Activated CD4-positive, alpha-beta T cell treated with anti-CD3 and anti-CD28 coated beads, Interleukin-2, Interleukin-6, amounts not matched to agents 100 ng/mL and 50 ng/mL, durations not matched to agents 16 hours and 8 hours (primary cell): ENCODE measurements at regions not wholly inside any gene's neighbourhood (a gene's known extent, or its start where the extent isn't known, plus 50 kb on each side); places are given as distances from the start of the nearest gene placed in this dataset.
A peak's percentile ranks its signal among the peaks of the same experiment; 100 is the strongest.

ENCODE experiments used
- DNase-seq: peaks from one replicate; pipeline ENCODE4 v3.0.0-alpha.2; 2020

DNA sequence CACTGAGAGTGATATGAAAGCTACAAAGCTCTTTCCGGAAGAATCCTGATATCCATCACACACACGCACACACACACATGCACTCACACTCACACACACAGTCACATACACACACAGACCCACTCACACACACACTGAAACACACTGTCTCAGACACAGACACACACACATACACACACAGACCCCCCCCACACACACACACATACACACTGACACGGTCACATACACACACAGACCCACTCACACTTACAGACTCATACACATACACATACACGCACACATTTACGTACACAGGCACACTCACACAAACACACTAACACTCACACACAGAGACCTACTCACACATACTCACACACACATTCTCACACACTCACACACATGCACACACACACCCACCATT lies 58.6 kb downstream of the LIG4 start:
- no peak for DNase-seq

DNA sequence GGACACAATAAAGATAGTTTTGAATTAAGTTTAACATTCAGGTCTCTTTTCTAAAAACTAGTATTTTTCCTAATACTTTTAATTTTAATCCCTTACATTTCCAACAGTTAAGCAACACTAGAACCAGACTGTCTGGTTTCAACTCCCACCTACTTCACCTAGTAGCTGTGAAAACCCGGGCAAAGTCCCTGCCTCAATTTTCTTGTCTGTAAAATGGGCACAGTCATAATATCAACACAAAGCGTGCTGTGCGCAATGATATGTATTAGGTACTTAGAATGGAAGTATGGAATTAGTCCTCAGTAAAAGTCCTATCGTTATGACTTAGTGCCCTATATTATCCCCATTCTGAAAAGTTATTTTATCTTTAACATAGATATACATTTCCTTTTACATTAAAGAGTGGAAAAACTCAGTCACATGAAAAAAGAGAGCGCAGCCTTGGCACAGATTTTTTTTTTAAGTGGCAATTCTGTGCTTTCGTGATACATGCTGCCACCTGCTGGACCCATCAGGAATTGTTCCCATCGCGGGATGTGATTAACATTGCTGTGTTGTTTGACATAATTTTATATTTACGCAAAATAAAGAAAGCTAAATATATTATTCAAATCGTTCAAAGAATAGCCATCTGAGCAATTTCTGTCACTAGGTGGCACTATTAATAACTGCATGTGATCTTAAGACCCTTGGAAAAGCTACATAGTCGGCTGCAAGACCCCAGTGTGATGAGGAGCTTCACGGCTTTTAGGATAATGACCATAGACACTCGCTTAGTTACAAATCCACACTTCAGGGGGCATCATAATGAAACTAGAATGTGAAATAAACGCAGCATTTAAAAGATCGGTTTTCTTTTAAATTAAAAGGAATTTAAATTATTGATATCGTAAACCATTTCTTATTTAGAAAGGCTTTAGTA lies 59.9 kb downstream of the LIG4 start:
- peak; percentile 56 for DNase-seq

- DNase-seq: no peak
Observed at GRCh38 chr13:108154421-108154858, 60.9 kb downstream of the LIG4 start.

GRCh38 chr13:108146642-108147041 lies 68.7 kb downstream of the LIG4 start:
- DNase-seq: no peak

GRCh38 chr13:108142702-108143436 lies 72.5 kb downstream of the LIG4 start:
- DNase-seq: no peak

GRCh38 chr13:108137176-108137575 lies 78.2 kb downstream of the LIG4 start:
- DNase-seq: no peak

GRCh38 chr13:108127406-108127805 lies 87.9 kb downstream of the LIG4 start:
- no peak for DNase-seq

DNA sequence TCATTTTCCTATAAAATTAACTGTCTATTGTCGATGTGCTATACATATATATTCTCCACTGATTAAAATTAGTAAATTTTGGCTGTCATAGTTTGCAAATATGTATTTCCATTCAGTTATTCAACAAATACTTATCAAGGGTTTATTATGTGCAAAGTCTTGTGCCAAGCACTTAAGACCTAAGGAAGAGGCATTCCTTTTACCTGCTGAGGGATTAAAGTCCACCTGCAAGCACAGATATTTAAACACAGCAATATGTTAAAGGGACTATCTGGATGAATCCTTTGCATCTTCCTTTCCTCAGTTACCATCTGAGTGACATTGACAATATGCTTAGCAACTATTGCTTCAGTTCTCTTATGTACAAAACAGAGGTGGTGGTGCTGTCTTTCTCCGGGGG lies 89.3 kb downstream of the LIG4 start:
- no peak for DNase-seq

GRCh38 chr13:108121406-108121805 lies 93.9 kb downstream of the LIG4 start:
- DNase-seq: no peak

GRCh38 chr13:108120856-108121255 lies 94.5 kb downstream of the LIG4 start:
- no peak for DNase-seq

GRCh38 chr13:108120302-108120701 lies 95.0 kb downstream of the LIG4 start:
- no peak for DNase-seq

- DNase-seq: no peak
Observed at GRCh38 chr13:108115738-108116137, 99.6 kb downstream of the LIG4 start.

DNA sequence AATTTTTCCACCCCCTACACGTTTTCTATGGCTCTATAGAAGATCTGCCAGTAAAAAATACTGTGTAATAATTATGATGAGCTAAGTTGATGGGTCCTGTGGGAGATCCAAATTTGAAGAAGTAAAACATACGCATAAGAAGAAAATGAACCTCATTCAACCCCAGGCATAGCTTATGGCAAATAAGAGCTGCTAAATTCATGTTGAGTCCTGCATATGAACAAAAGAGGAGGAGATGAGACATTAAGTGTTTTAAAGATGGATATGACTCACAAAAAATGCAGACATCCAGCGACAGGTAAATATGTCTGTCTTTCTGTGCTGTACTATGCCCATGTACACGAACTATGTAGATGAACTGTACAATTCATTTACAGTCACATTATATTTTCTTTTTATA lies 101.9 kb downstream of the LIG4 start:
- DNase-seq: no peak

- DNase-seq: no peak
Observed at GRCh38 chr13:108104736-108105135, 110.6 kb downstream of the LIG4 start.

DNA sequence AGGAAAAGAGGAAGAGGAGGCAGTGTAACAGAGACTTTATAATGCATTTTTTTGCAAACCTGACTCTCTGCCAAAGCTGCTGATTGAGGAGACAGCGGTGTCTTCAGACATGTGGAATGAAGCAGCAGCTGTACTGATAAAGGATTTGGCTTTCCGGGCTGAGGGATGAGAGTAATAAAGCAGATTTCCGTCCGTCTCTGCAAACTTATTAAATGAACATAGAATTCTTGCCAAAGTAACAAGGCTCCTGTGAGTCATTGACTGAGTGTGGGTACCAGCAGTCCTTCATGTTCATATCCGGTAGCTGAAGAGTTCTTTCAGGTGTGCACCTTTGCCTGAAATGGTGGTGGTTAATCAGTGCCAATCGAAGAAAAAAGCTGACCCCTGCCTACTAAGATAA lies 112.6 kb downstream of the LIG4 start:
- no peak for DNase-seq

GRCh38 chr13:108096301-108096915 lies 118.9 kb downstream of the LIG4 start:
- DNase-seq: no peak

GRCh38 chr13:108095036-108095435 lies 120.3 kb downstream of the LIG4 start:
- no peak for DNase-seq

DNA sequence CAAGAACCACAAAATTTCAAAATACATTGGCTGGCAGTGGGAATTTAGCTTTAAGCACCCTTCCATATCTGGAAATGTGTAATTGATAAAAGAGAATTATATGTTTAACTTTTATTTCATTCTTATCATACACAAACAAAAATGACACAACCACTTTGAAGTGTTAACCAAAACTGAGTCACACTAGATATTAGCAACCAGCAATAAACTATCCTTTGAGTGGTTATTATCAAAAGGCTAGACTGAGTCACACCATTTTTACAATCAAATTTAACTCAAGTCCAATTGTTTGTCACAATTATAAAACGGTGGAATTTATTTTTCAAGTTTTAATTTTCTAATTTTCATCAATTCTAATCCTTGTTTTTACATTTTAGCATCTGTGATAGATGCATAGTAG lies 121.7 kb downstream of the LIG4 start:
- no peak for DNase-seq

- DNase-seq: no peak
Observed at GRCh38 chr13:108087810-108088209, 127.5 kb downstream of the LIG4 start.

GRCh38 chr13:108086678-108087077 lies 128.7 kb downstream of the LIG4 start:
- peak; percentile 2 for DNase-seq

DNA sequence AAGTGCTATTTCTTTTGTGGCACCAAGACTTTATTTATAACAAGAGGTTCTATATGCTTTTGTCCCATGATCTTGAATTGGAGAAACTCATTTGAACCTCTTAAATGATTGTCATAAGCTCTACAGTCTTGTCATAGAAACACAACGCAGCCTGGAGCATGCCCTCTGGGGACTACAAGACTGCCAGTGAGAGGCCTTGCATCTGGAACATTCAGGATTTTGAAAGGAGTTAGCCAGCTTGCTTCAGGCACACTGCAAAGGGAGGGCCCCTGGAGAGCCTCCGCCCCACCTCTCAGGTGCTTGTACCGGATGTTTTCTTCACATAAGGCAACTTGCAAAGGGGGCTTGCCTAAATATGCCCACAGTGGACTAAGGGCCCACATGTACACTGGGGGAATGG lies 130.5 kb downstream of the LIG4 start:
- no peak for DNase-seq

DNA sequence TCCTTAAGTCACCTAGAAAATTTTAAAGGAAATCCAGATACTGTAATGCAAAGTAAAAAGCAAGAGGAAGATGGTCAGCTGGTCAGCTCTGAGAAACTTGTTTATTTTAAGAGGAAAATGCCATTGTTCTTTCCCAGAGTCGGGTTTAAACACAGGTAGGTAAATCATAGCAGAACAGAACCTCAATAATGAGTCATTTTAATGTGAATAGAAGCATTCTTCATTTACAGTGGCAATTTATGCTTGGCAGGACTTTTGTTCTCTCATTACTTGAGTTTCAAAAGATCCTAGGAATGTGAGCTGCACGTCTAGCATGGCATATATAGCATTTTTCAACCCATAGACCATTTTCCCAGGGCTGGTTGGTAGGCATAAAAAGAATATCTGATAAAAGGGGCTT lies 132.3 kb downstream of the LIG4 start:
- DNase-seq: no peak

- DNase-seq: no peak
Observed at GRCh38 chr13:108082481-108082880, 132.9 kb downstream of the LIG4 start.

DNA sequence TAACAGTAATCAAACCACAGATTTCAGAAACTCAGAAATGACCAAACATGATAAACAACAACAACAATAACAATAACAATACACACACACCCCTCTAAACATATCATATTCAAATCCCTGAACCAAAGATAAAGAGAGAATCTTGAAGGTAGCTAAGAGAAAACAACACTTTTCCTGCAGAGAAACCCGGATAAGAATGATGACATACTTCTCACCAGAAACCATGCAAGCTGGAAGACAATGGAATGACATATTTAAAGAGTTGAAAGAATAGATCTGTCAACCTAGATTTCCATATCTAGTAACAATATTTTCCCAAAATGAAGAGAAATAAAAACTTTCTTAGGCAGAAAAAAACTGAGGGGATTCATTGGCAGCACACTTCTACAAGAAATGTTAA lies 138.1 kb downstream of the LIG4 start:
- DNase-seq: no peak
